Right lobe of liver (tissue), 6 donors: ENCODE measurements at regions not wholly inside any gene's neighbourhood (a gene's known extent, or its start where the extent isn't known, plus 50 kb on each side); places are given as distances from the start of the nearest gene placed in this dataset.

Experiments
- ATAC-seq, 4 donors: fragments of 200-7000 bp; cut with Tn5 transposase; one replicate each; pipeline ENCODE4 v1.9.1; 2020; ENCODE audit warnings: mild to moderate bottlenecking in 4 of 4, moderate library complexity in 4 of 4
- DNase-seq, 3 donors: peaks; one replicate each; pipeline ENCODE4 v3.0.0-alpha.2; 2020
- H3K27ac ChIP-seq, 3 donors: fragments of 200-600 bp; one replicate each; pipeline ENCODE4 v1.8.0; 2022
- H3K27me3 ChIP-seq, 2 donors: fragments of 200-600 bp; one replicate each; pipeline ENCODE4 v1.8.0; 2022
- H3K36me3 ChIP-seq, 4 donors: fragments of 200-600 bp; sonication (generic) in 1 of 4; one replicate each; pipeline versions ENCODE4 v1.5.1 to v1.8.0; 2017 to 2022; ENCODE audit warnings: control low read depth in 1 of 4
- H3K4me1 ChIP-seq, 4 donors: fragments of 200-600 bp; sonication (generic) in 1 of 4; one replicate each; pipeline versions ENCODE4 v1.5.1 to v1.8.0; 2017 to 2022; ENCODE audit warnings: control low read depth in 1 of 4
- H3K4me3 ChIP-seq, 3 donors: fragments of 200-600 bp; one replicate each; pipeline ENCODE4 v1.8.0; 2022
- H3K9me3 ChIP-seq, 4 donors: fragments of 200-600 bp; sonication (generic) in 1 of 4; one replicate each; pipeline versions ENCODE4 v1.5.1 to v1.8.0; 2017 to 2022; ENCODE audit warnings: control low read depth in 1 of 4
- POLR2A ChIP-seq: fragments of 450-650 bp; IDR thresholded peaks from one replicate; pipeline ENCODE4 v1.6.1; 2017; ENCODE audit warnings: antibody characterized with exemption, mild to moderate bottlenecking
- WGBS: methylation state at CpG from one replicate; pipeline ENCODE4 v1.1.6; 2018; ENCODE audit warnings: low coverage, low lambda C conversion rate; ENCODE audit not compliant: insufficient coverage; ENCODE audit errors: missing lambda C conversion rate; 5-methylcytosine and 5-hydroxymethylcytosine counted together
- intact Hi-C, 2 donors: fragments of 100-400 bp; cut with DNase I; formaldehyde crosslinking; loops; one replicate each; pipeline versions ENCODE4 v1.11.2 to v1.14.1; 2022
- TF ChIP-seq, protein P1 (sequence below), 4 donors: fragments of 200-600 bp in 3 of 4; fragments of 450-650 bp in 1 of 4; IDR thresholded peaks; one replicate each; pipeline versions ENCODE4 v1.5.1 to v1.8.0; 2016 to 2022; ENCODE audit warnings: antibody characterized with exemption in 4 of 4, mild to moderate bottlenecking in 2 of 4
- donor health status: DM: no; HTN: yes; CAD: no.
- donor health status: DM: no; HTN: no; CAD: no.
- donor health status: DM: no; HTN: no; CAD: no.
- donor health status: DM: no; HTN: yes; CAD: no.
- donor health status: DM: no; HTN: yes; CAD: no.

GRCh38 chr1:94608852-94609530 lies 67.4 kb upstream of the F3 start:
- DNase-seq (no peak), ATAC-seq (no peak)
- Histone ChIP-seq H3K27ac (no peak overlapping the region), H3K4me1 (no peaks in the 10 kb centered on the region), H3K27me3 (no peaks in the 10 kb centered on the region), H3K9me3 (no peaks in the 10 kb centered on the region), H3K36me3 (no peaks in the 10 kb centered on the region), H3K4me3 (no peak overlapping the region)
- intact Hi-C loops: no loop called here
- no peak for TF ChIP-seq POLR2A
- TF ChIP-seq, protein P1, sequence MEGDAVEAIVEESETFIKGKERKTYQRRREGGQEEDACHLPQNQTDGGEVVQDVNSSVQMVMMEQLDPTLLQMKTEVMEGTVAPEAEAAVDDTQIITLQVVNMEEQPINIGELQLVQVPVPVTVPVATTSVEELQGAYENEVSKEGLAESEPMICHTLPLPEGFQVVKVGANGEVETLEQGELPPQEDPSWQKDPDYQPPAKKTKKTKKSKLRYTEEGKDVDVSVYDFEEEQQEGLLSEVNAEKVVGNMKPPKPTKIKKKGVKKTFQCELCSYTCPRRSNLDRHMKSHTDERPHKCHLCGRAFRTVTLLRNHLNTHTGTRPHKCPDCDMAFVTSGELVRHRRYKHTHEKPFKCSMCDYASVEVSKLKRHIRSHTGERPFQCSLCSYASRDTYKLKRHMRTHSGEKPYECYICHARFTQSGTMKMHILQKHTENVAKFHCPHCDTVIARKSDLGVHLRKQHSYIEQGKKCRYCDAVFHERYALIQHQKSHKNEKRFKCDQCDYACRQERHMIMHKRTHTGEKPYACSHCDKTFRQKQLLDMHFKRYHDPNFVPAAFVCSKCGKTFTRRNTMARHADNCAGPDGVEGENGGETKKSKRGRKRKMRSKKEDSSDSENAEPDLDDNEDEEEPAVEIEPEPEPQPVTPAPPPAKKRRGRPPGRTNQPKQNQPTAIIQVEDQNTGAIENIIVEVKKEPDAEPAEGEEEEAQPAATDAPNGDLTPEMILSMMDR (IDR thresholded peaks at IDR 0.05): no peak
- WGBS: 66% methylated on average over 8 of the region's 9 CpGs

GRCh38 chr1:94608142-94608851 lies 66.7 kb upstream of the F3 start:
- H3K9me3 ChIP-seq: no peaks in the 10 kb centered on the region
- WGBS: 62% methylated on average over 10 of the region's 10 CpGs
- TF ChIP-seq, protein P1 (IDR thresholded peaks at IDR 0.05): no peak
- TF ChIP-seq POLR2A: no peak
- no peak overlapping the region for H3K27ac ChIP-seq
- peak in 3 of 4 donors; percentile 15 to 55 (median 32) for ATAC-seq
- H3K4me3 ChIP-seq: no peak overlapping the region
- H3K4me1 ChIP-seq: no peaks in the 10 kb centered on the region
- H3K27me3 ChIP-seq: no peaks in the 10 kb centered on the region
- no peaks in the 10 kb centered on the region for H3K36me3 ChIP-seq
- intact Hi-C loops: no loop called here
- no peak for DNase-seq

GRCh38 chr1:94607398-94607797 lies 65.8 kb upstream of the F3 start:
- ATAC-seq (no peak), DNase-seq (no peak)
- intact Hi-C loops: no loop called here
- H3K4me3 ChIP-seq: no peak overlapping the region
- no peak for TF ChIP-seq POLR2A
- TF ChIP-seq, protein P1 (IDR thresholded peaks at IDR 0.05): no peak
- WGBS: 88% methylated on average over 4 of the region's 4 CpGs
- no peaks in the 10 kb centered on the region for H3K9me3 ChIP-seq
- H3K27me3 ChIP-seq: no peaks in the 10 kb centered on the region
- no peaks in the 10 kb centered on the region for H3K4me1 ChIP-seq
- no peaks in the 10 kb centered on the region for H3K36me3 ChIP-seq
- no peak overlapping the region for H3K27ac ChIP-seq

- H3K27ac ChIP-seq: no peak overlapping the region
- H3K4me3 ChIP-seq: no peak overlapping the region
- ATAC-seq (no peak), DNase-seq (no peak)
- H3K4me1 ChIP-seq: no peaks in the 10 kb centered on the region
- H3K27me3 ChIP-seq: no peaks in the 10 kb centered on the region
- H3K9me3 ChIP-seq: no peaks in the 10 kb centered on the region
- no peak for TF ChIP-seq POLR2A
- TF ChIP-seq, protein P1 (IDR thresholded peaks at IDR 0.05): no peak
- intact Hi-C loops: no loop called here
- no peaks in the 10 kb centered on the region for H3K36me3 ChIP-seq
- 73% methylated on average over 4 of the region's 4 CpGs for WGBS
Measured at GRCh38 chr1:94606471-94606870, 64.9 kb upstream of the F3 start.
